ENCODE measurements at regions not wholly inside any gene's neighbourhood (a gene's known extent, or its start where the extent isn't known, plus 50 kb on each side); places are given as distances from the start of the nearest gene placed in this dataset.

- TF ChIP-seq, protein P1, sequence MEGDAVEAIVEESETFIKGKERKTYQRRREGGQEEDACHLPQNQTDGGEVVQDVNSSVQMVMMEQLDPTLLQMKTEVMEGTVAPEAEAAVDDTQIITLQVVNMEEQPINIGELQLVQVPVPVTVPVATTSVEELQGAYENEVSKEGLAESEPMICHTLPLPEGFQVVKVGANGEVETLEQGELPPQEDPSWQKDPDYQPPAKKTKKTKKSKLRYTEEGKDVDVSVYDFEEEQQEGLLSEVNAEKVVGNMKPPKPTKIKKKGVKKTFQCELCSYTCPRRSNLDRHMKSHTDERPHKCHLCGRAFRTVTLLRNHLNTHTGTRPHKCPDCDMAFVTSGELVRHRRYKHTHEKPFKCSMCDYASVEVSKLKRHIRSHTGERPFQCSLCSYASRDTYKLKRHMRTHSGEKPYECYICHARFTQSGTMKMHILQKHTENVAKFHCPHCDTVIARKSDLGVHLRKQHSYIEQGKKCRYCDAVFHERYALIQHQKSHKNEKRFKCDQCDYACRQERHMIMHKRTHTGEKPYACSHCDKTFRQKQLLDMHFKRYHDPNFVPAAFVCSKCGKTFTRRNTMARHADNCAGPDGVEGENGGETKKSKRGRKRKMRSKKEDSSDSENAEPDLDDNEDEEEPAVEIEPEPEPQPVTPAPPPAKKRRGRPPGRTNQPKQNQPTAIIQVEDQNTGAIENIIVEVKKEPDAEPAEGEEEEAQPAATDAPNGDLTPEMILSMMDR (IDR thresholded peaks at IDR 0.05; ENCODE audit: low read depth, low read length), result no peak
- no peak overlapping the region for H3K4me3 ChIP-seq (ENCODE audit: low read depth, low read length)
Observed at GRCh38 chr7:64407148-64407547, 93.4 kb downstream of the ZNF736 start.
